ENCODE measurements at regions not wholly inside any gene's neighbourhood (a gene's known extent, or its start where the extent isn't known, plus 50 kb on each side); places are given as distances from the start of the nearest gene placed in this dataset.
A peak's percentile ranks its signal among the peaks of the same experiment; 100 is the strongest.
"Not testable (repeated sequence)": the region's sequence is repeated elsewhere in the genome, so short reads cannot be mapped to it uniquely, and the experiment has no call there.

DNA sequence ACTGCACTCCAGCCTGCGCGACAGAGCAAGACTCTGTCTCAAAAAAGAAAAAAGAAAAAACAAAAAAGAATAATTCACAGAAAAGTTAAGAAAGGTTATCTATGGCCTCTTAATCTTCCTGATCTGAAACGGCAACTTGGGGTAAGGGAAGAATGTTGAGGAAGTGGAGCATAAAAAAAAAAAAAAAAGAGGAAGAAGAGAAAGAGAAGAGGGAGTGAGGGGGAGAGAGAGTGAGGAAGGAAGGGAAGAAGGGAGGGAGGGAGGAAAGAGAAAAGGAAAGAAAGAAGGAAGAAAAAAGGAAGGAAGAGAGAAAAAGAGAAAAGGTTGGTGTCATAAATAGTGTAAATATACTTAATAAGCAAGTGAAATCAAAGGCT, 68.9 kb upstream of the NCOA3 start:
- DNase-seq (ENCODE audit: low spot score in 2 of 2) (no peak), ATAC-seq (no peak)
- no peak overlapping the region for H3K4me3 Mint-ChIP-seq
- no peak overlapping the region for H3K27ac Mint-ChIP-seq
- no peaks in the 10 kb centered on the region for H3K4me1 Mint-ChIP-seq
- H3K36me3 Mint-ChIP-seq: peaks cover 6% of the 10 kb centered on the region
- peaks cover under 1% of the 10 kb centered on the region for H3K9me3 Mint-ChIP-seq

DNA sequence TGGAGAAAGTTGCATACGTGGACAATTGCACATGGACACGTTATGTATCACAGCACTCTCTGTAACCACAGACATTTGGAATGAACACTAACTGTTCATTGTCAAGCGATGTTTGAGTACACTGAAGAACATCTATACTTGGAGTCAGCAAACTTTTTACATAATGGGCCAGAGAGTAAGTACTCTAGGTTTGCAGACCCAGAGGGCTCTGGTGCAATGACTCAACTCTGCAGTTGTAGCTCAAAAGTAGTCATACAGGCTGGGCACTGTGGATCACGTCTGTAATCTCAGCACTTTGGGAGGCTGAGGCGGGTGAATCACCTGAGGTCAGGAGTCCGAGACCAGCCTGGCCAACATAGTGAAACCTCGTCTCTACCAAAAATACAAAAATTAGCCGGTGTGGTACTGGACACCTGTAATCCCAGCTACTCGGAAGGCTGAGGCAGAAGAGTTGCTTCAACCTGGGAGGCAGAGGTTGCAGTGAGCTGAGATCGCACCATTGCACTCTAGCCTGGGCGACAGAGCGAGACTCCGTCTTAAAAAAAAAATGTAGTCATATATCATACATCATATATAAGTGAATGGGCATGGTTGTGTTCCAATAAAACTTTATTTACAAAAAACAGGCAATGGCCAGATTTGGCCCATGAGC, 67.4 kb upstream of the NCOA3 start:
- peak; percentile 72 for ATAC-seq
- H3K4me3 Mint-ChIP-seq; H3K36me3 Mint-ChIP-seq; DNase-seq (ENCODE audit: low spot score in 2 of 2); H3K27ac Mint-ChIP-seq; H3K9me3 Mint-ChIP-seq; H3K4me1 Mint-ChIP-seq: not testable (repeated sequence)

DNA sequence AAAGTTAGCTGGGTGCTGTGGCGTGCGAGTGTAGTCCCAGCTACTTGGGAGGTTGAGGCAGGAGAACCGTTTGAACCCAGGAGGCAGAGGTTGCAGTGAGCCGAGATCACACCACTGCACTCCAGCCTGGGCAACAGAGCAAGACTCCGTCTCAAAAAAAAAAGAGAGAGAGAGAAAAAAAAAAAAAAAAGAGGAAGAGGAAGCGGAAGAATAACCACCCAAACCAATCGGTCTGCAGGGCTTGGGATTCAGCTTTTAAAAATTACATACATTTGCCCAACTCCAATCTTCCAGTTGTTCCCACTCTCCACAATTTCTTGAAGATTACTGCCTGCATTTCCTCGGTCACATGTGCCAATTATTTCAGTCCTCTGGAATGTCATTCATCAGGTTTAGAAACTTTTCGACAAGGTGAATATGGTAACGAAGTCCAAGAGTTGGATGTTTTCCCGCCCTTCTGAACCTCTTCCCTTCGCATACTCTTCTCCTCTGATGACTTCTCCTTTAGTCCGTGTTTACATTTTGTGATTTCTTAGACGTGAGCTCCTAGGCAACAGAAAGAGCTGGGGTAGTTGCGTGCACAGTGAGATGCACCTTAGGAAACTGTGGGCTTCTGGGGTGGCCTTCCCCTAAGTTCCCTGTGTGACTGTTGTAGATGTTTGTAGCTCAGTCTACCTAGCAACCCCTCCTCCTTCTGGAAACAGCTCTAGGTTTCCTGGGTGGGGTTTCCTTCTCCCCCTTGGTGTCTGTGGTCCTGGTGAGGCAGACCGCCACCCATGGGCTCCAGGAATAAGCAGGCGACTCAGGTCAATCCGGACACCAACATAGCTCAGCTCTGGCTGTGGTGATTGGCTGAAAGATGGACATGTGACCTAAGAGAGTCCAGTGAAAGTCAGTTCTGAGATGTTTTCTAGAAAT, 63.0 kb upstream of the NCOA3 start:
- peak overlapping the region; percentile 5 for H3K4me3 Mint-ChIP-seq
- peaks cover 7% of the 10 kb centered on the region for H3K4me1 Mint-ChIP-seq
- DNase-seq (ENCODE audit: low spot score in 2 of 2) (peak in 1 of 2 donors; percentile 4), ATAC-seq (peak; percentile 85)
- H3K36me3 Mint-ChIP-seq: no peaks in the 10 kb centered on the region
- H3K27ac Mint-ChIP-seq: peak overlapping the region; percentile 81
- H3K9me3 Mint-ChIP-seq: no peaks in the 10 kb centered on the region

DNA sequence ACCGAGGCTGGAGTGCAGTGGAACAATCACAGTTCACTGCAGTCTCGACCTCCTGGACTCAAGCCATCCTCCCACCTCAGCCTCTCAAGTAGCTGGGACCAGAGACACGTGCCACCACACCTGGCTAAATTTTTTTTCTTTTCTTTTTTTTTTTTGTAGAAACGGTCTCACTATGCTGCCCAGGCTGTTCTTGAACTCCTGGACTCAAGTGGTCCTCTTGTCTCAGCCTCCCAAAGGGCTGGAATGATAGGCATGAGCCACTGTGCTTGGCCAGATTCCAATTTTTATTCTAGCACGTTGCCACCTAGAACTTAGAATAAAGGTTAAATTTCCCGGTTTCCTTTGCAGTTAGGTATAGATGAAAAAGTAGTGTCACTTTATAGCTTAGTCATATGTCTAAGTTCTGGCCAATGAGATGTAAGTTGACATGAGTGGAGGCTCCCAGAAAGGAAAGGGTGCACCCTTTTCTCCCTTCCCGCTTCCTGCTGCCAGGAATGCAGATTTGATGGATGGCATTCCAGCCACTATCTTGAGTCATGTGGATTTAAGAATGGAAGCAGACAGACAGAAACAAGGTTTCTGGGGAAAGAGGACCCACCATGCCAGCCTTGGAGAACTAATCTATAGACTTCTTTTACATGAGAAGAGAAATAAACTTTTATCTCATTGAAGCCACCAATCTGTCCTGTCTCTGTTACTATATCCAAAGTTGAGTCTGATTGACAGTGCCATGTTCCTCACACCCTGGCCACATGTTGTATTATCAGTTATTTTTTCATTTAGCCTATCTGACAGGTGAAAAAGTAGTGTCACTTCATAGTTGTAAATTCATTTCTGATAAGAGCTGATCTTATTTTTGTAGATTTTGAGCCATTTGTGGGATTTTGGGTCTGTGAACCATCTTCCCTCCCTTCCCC, 60.6 kb upstream of the NCOA3 start:
- Mint-ChIP-seq H3K9me3 (no peaks in the 10 kb centered on the region), H3K4me3 (no peak overlapping the region), H3K4me1 (peaks cover 7% of the 10 kb centered on the region), H3K27ac (peak overlapping the region; percentile 27), H3K36me3 (no peaks in the 10 kb centered on the region)
- ATAC-seq (no peak), DNase-seq (ENCODE audit: low spot score in 2 of 2) (no peak)

DNA sequence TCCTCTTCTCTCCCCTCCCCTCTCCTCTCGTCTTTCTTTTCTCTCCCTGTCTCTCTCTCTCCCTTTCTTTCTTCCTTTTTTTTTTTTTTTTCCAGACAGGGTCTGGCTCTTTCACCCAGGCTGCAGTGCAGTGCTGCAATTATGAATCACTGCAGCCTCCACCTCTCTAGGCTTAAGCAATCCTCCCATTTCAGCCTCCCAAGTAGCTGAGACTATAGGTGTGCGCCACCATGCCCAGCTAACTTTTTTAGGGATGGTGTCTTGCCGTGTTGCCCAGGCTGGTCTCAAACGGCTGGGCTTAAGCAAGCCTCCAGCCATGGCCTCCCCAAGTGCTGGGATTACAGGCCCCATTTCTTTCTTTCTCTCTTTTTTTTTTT, 59.9 kb upstream of the NCOA3 start:
- ATAC-seq: no peak
- no peaks in the 10 kb centered on the region for H3K36me3 Mint-ChIP-seq
- peaks cover 7% of the 10 kb centered on the region for H3K4me1 Mint-ChIP-seq
- H3K4me3 Mint-ChIP-seq: no peak overlapping the region
- no peaks in the 10 kb centered on the region for H3K9me3 Mint-ChIP-seq
- peak overlapping the region; percentile 27 for H3K27ac Mint-ChIP-seq
- DNase-seq (ENCODE audit: low spot score in 2 of 2): no peak

DNA sequence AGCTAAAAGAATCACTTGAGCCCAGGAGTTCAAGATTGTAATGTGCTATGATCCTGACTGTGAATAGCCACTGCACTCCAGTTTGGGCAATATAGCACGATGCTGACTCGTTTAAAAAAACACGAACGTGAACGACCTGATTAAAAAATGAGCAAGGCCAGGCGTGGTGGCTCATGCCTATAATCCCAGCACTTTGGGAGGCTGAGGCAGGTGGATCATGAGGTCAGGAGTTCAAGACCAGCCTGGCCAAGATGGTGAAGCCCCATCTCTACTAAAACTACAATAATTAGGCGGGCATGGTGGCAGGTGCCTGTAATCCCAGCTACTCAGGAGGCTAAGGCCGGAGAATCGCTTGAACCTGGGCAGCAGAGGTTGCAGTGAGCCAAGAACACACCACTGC, 58.6 kb upstream of the NCOA3 start:
- not testable (repeated sequence) for DNase-seq (ENCODE audit: low spot score in 2 of 2); ATAC-seq; H3K4me1 Mint-ChIP-seq; H3K9me3 Mint-ChIP-seq; H3K36me3 Mint-ChIP-seq; H3K4me3 Mint-ChIP-seq; H3K27ac Mint-ChIP-seq

DNA sequence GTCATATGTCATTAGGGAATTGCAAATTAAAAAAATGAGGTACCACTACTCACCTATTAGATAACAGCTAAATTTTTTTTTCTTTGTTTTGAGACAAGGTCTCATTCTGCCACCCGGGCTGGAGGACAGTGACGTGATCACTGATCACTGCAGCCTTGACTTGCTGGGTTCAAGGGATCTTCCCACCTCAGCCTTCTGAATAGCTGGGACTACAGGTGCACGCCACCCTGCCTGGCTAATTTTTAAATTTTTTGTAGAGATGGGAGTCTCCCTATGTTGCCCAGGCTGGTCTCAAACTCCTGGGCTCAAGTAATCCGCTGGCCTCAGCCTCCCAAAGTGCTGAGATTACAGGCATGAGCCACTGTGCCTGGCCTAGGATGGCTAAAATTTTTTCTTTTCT, 57.1 kb upstream of the NCOA3 start:
- Mint-ChIP-seq H3K9me3 (no peaks in the 10 kb centered on the region), H3K27ac (no peak overlapping the region), H3K36me3 (no peaks in the 10 kb centered on the region), H3K4me3 (no peak overlapping the region), H3K4me1 (no peaks in the 10 kb centered on the region)
- DNase-seq (ENCODE audit: low spot score in 2 of 2) (no peak), ATAC-seq (no peak)

DNA sequence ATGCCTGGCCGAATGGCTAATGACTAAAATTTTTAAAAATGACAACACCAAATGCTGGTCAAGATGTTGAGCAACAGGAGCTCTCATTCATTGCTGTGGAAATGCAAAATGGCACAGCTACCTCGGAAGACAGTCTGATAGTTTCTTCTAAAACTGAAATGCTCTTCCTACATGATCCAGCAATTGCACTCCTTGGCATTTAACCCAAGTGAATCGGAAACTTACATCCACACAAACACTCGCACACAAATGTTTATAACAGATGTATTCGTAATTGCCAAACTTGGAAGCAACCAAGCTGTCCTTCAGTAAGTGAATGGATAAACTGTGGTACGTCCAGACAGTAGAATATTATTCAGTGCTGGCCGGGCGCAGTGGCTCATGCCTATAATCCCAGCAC, 56.4 kb upstream of the NCOA3 start:
- DNase-seq (ENCODE audit: low spot score in 2 of 2): no peak
- Mint-ChIP-seq H3K4me1 (no peaks in the 10 kb centered on the region), H3K9me3 (no peaks in the 10 kb centered on the region), H3K36me3 (no peaks in the 10 kb centered on the region), H3K27ac (no peak overlapping the region), H3K4me3 (no peak overlapping the region)
- no peak for ATAC-seq

DNA sequence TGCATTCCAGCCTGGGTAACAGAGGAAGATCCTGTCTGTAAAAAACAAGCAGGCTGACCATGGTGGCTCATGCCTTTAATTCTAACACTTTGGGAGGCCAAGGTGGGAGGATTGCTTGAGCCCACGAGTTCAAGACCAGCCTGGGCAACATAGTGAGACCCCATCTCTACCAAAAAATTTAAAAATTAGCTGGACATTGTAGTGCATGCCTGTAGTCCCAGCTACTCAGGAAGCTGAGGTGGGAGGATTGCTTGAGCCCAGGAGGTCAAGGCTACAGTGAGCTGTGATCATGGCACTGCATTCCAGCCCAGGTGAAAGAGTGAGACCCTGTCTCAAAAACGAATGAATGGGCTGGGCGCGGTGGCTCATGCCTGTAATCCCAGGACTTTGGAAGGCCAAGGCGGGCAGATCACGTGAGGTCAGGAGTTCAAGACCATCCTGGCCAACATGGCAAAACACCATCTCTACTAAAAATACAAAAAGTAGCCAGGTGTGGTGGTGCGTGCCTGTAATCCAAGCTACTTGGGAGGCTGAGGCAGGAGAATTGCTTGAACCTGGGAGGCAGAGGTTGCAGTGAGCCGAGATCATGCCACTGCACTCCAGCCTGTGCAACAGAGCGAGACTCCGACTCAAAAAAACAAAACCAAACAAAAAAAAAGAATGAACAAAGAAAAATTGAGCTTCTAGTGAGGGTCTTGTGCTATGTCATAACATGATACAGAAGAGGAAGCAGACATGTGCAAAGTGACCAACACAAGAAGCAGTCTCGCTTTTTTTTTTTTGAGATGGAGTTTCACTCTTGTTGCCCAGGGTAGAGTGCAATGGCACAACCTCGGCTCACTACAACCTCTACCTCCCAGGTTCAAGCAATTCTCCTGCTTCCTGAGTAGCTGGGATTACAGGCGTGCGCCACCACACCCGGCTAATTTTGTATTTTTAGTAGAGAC, 54.1 kb upstream of the NCOA3 start:
- not testable (repeated sequence) for H3K4me1 Mint-ChIP-seq; ATAC-seq; H3K36me3 Mint-ChIP-seq; H3K27ac Mint-ChIP-seq; H3K9me3 Mint-ChIP-seq; H3K4me3 Mint-ChIP-seq; DNase-seq (ENCODE audit: low spot score in 2 of 2)

DNA sequence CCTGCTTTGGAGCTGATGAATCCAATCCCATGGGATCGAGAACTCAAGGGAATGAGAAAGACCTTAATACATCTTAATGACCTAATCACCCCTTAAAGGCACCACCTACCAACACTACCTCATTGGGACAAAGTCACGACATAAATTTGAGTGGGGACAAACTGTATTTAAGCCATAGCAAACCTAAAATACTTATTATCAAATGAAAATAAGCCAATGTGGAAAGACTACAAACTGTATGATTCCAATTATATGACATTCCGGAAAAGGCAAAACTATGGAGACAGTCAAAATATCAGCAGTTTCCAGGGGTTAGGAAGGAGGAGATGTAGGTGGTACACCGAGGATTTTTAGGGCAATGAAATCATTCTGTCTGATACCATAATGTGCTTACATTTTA, 53.3 kb upstream of the NCOA3 start:
- DNase-seq (ENCODE audit: low spot score in 2 of 2) (no peak), ATAC-seq (no peak)
- peaks cover 10% of the 10 kb centered on the region for H3K4me1 Mint-ChIP-seq
- no peaks in the 10 kb centered on the region for H3K9me3 Mint-ChIP-seq
- no peak overlapping the region for H3K27ac Mint-ChIP-seq
- no peak overlapping the region for H3K4me3 Mint-ChIP-seq
- H3K36me3 Mint-ChIP-seq: peaks cover 3% of the 10 kb centered on the region

DNA sequence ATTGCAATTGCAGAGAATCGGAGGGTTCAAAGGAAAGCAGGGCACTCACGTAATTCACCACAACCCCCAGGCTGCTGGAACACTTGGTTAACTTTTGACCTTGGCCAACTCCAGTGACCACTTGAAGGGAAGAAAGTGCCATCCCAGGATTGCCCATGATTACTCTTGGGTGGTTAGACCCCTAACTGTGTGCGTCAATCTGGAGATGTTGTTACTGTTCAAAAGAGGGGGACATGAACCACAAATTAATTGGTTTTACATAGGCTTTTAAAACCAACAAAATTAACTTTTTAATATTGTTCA, 50.1 kb upstream of the NCOA3 start:
- Mint-ChIP-seq H3K4me1 (peaks cover 27% of the 10 kb centered on the region), H3K36me3 (peaks cover 6% of the 10 kb centered on the region), H3K9me3 (no peaks in the 10 kb centered on the region), H3K27ac (no peak overlapping the region), H3K4me3 (no peak overlapping the region)
- ATAC-seq: no peak
- no peak for DNase-seq (ENCODE audit: low spot score in 2 of 2)
